GM19468 (cell line): ENCODE measurements at regions not wholly inside any gene's neighbourhood (a gene's known extent, or its start where the extent isn't known, plus 50 kb on each side); places are given as distances from the start of the nearest gene placed in this dataset.

Experiments
- ATAC-seq: cut with Tn5 transposase; IDR thresholded peaks from one replicate; pipeline ENCODE4 v1.9.1; 2021; ENCODE audit warnings: mild to moderate bottlenecking, moderate library complexity, moderate number of reproducible peaks; ENCODE audit not compliant: unreplicated experiment; ENCODE audit errors: extremely low read depth

- no peak for ATAC-seq
Measured at GRCh38 chr14:101022121-101022520, 118.6 kb upstream of the RTL1 start.

GRCh38 chr14:101022916-101023435 lies 119.5 kb upstream of the RTL1 start:
- ATAC-seq, result no peak

- no peak for ATAC-seq
Measured at GRCh38 chr14:101024686-101025085, 121.2 kb upstream of the RTL1 start.

GRCh38 chr14:101025131-101025530 lies 121.6 kb upstream of the RTL1 start:
- ATAC-seq, result no peak

DNA sequence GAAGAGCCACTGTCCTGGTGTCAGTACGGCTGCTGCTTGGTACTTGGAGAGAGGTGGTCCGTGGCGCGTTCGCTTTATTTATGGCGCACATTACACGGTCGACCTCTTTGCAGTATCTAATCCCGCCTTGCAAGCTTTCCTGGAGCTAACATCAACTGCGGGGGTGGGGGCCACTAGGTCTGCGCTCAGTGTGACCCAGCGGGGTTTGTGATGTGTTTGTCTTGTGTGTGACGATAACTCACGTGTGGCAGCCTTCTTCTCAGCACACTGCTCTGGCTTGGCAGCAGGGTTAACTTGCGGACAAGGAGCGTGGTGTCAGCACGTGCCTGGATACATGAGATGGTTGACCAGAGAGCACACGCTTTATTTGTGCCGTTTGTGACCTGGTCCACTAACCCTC lies 122.2 kb upstream of the RTL1 start:
- no peak for ATAC-seq

DNA sequence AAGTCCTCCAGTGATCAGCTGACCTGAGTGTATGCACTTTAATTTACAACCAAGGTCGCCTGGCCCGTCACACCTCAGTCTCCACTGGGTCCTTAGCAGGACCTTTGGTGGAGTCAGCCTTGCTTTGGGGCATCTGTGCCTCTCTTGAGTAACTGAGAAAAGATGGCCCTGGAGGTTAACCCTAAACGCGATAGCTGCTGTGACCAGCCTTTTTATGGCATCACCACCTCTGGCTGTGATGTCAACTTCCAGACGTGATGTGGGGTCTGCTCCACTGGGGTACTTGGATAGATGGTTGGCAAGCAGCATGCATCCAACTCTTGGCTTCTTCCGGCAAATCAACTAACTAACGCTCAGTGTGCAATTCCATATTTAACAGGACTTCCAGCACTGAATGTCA lies 122.8 kb upstream of the RTL1 start:
- no peak for ATAC-seq

DNA sequence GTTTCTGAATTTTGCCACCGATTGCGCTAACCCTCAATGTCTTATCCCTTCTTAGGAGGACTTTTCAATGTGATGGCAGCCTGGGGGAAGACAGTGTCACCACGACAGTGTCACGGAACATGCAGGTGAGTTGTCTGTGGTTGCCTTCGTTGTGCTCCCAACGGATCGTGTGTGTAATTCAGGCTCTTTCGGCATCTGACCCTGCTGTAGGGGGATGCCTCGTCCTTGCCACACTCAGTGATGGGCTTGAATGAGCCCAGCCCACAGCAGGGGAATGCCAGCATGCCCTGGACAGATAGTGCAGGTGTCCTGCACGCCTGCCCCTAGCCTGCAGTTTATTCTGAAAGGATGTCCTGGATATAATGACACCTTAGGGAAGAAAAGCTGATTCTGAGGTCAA lies 123.8 kb upstream of the RTL1 start:
- ATAC-seq, result no peak

DNA sequence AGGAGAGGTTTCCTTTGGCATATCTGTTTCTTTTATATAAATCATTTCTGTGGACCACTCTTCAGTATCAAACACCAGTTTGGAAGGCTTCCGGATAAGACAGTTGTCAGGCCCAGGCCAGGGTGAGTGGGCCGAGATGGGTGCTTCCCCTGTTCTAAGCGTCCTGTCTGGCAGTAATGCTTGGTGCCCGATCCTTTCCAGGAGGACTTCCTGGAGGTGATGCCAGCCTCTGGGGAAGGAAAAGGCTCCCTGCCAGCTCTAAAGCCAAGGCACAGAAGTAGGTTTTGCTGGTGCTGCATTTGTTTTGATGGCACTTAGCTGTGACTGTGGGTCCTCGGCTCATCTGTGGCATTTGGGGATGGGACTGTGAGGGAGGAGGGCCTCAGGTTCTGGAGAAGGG lies 124.4 kb upstream of the RTL1 start:
- no peak for ATAC-seq

DNA sequence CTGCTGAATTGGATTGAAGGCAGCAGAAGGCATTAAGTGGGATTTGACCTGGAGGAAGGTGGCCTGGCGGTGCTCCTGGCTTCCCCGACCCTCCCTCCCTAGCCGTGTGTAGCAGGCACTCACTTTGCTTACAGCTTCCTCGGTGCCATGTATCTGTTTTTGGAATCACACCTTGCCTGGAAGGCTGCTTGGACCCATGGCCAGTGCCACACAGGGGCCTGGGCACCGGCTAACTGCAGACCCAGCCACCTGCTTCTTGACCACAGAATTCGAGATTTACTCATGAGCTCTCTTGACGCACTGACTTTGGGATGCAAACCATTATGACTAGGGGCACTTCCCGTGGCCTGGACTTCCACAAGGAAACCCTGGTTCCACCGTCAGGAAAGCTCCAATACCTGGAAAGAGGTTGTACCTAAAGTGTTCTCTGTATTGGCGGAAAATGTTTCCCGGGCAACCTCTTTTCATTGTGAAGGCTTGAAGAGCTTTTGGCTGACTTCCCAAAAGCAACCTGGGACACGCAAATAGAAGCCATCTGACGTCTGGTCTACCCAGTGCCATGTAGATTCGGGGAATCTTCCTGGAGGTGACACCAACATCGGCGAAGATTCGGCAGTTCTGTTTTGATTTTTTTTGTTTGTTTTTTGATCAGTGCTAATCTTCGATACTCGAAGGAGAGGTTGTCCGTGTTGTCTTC lies 125.6 kb upstream of the RTL1 start:
- ATAC-seq, result no peak

DNA sequence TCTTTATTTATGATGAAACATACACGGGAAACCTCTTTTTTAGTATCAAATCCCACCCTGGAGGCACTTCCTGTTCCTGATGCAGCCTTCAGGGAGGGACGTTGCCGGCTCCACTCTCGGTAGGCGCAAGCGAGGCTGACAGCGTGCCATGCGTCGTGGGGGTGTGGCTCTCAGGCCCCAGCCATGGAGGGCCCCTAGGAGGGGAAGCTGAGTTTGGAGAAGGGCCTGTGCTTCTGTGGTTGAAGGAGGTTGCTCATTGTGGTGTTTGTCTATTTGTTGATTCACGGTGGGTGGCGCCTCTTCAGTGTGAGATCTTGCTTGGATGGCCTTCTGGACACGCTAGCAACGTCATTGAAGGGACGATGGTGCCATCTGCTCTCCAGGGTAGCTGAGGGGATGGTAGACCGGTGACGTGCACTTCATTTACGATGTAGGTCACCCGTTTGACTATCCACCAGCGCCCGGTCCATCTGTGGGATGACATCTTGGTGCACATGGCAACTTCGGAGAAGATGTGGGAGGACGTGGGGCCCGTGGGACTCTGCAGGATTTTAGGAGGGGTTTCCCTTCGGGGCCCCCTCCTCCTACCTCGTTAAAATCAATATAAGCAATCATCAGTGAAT lies 126.3 kb upstream of the RTL1 start:
- no peak for ATAC-seq

GRCh38 chr14:101030586-101030985 lies 127.1 kb upstream of the RTL1 start:
- ATAC-seq, result no peak

DNA sequence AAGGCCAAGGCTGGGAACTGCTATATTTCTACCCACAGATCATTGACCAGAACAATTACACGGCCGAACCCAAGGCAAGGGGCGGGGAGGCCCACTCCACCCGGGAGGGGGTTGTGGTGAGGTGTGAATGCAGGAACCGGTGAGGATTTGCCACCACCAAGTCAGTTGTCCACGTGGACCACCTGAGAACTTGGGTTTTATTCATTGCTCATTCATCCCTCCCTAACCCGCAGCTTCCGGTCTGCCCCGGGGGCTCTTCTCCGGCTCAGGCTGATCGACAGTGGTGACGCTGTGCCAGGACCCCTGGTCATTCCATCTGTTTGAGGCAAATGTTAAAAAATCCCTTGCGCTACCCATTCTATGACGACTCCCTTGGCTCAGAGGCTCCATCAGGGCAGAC lies 127.7 kb upstream of the RTL1 start:
- ATAC-seq, result no peak

GRCh38 chr14:101031721-101032120 lies 128.2 kb upstream of the RTL1 start:
- ATAC-seq, result no peak

GRCh38 chr14:101032433-101032832 lies 128.9 kb upstream of the RTL1 start:
- no peak for ATAC-seq

DNA sequence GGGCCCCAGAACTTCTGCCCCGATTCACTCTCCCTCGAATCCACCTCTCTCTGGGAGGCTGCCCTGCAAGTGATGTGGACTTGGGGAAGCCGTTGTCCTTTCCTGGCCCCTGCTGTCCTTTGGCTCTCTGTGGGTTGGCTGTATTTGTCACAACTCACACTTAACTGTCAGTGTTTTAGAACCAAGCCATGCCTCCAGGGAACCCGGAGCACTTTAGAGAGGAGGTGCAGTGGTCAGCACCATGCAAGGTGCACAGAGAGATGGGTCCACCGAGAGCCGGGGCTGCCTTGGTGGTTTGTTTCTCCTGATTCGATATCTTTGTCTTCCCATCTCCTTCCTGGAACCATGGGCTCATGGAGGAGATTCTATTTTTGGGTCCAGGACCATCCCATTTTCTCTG lies 129.5 kb upstream of the RTL1 start:
- no peak for ATAC-seq

DNA sequence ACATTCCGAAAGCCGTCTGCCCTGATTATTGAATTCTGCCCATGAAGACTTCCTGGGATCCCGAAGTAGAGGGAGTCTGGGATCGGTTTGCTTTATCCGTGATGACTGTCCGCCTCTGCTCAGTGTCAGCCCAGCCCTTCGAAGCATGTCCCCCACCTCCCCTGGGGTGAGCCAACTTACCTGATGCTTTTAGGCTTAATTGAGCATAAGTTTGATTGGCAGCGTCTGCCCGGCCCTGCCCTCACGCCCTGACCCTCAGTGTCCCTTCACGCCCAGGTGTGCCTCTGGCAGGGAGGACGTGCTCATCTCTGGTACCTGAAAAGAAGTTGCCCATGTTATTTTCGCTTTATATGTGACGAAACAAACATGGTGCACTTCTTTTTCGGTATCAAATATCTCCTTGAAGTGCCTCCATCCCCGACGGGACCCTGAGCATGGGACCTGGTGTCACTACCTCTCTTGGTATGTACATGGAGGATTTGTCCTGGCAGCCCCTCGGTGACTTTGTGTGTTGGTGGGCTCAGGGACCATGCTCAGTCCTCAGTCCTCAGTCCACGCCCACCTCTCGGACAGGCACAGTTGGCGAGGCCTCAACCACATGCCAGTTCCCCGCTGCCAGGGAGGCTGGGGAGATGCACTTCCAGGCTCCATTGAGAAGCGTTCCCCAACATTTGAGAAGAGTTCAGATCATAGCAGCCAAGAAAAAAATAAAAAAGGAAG lies 130.1 kb upstream of the RTL1 start:
- ATAC-seq, result no peak

GRCh38 chr14:101034986-101035385 lies 131.5 kb upstream of the RTL1 start:
- no peak for ATAC-seq

- ATAC-seq, result no peak
Measured at GRCh38 chr14:101035466-101036225, 132.1 kb upstream of the RTL1 start.

DNA sequence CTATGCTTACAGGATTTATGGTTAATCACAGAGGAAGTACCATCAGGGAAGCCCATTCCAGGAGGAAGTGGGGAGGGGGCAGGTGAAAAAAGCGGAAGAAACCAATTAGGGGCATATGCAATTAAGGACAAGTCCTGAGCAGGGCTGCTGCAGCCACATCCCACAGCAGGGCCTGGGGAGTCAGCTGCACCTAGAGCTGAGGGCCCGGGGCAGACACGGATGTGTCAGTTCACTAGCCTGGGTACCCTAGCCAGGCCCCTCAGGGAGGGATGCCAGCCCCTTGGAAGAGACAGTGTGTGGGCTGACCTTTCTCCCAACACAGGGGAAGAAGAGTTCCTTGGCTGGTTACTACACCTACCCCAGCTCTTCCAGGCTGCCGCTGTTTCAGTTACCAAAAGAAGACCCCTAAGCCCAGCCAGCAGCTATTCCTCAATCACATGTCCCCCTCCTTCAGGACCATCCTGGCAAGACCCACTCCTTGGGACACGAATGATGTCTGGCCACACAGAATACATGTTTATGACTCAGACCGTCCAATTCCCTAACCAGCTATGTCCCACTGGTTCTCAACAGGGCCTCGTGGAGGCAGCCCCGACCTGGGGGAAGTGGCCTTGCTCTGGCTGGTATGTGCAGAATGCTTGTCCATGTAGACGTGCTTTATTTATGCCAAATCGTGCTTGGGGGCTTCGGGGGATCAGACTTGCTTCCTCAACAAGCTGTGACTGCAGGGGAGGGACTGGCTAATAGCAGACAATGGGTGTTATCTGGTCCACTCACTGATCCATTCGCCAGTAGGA lies 133.7 kb upstream of the RTL1 start:
- no peak for ATAC-seq
